ENCODE measurements at regions not wholly inside any gene's neighbourhood (a gene's known extent, or its start where the extent isn't known, plus 50 kb on each side); places are given as distances from the start of the nearest gene placed in this dataset.

DNA sequence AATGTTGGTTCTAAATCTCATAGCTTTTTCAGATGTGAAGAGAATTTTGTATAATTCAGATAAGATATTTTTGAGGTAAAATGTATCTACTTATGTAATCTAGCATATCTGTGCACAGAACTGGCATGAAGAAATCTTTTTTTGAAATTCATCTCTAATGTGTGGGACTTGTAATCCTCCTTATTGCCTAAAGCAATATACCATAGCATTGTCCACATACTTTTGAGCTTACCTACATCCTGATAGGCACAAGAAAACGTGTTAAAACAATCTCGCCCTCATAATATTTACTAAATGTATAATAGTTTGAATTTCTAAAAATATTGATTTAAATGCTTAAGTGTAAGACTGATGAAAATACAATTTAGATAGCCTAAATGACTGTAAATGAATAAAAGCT is 1686.5 kb upstream of the ACO1 start:
- TF ChIP-seq, protein P1, sequence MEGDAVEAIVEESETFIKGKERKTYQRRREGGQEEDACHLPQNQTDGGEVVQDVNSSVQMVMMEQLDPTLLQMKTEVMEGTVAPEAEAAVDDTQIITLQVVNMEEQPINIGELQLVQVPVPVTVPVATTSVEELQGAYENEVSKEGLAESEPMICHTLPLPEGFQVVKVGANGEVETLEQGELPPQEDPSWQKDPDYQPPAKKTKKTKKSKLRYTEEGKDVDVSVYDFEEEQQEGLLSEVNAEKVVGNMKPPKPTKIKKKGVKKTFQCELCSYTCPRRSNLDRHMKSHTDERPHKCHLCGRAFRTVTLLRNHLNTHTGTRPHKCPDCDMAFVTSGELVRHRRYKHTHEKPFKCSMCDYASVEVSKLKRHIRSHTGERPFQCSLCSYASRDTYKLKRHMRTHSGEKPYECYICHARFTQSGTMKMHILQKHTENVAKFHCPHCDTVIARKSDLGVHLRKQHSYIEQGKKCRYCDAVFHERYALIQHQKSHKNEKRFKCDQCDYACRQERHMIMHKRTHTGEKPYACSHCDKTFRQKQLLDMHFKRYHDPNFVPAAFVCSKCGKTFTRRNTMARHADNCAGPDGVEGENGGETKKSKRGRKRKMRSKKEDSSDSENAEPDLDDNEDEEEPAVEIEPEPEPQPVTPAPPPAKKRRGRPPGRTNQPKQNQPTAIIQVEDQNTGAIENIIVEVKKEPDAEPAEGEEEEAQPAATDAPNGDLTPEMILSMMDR (IDR thresholded peaks at IDR 0.05) = no peak
- TF ChIP-seq POLR2A (IDR thresholded peaks at IDR 0.05) (no peak), EP300 (IDR thresholded peaks at IDR 0.05) (no peak)

Measured in ovary (tissue), 3 donors.